ENCODE measurements at regions not wholly inside any gene's neighbourhood (a gene's known extent, or its start where the extent isn't known, plus 50 kb on each side); places are given as distances from the start of the nearest gene placed in this dataset.
A peak's percentile ranks its signal among the peaks of the same experiment; 100 is the strongest.

- no peak for DNase-seq (ENCODE audit: low read depth)
- H3K9ac ChIP-seq (ENCODE audit: low read length), result no peak overlapping the region
- H3K36me3 ChIP-seq (ENCODE audit: control insufficient read depth, insufficient read depth, low read length, severe bottlenecking), result no peaks in the 10 kb centered on the region
- no peaks in the 10 kb centered on the region for H3K27me3 ChIP-seq (replicated peaks; ENCODE audit: control insufficient read depth, insufficient read depth, low read length)
- H3K9me3 ChIP-seq (ENCODE audit: control insufficient read depth, low read length), result no peaks in the 10 kb centered on the region
- peaks cover 3% of the 10 kb centered on the region for H3K4me1 ChIP-seq (ENCODE audit: control insufficient read depth, insufficient read depth, low read length)
- H3K4me3 ChIP-seq (ENCODE audit: low read length), result no peak overlapping the region
Measured at GRCh38 chr12:60137513-60137912, 541.7 kb downstream of the SLC16A7 start.

- Histone ChIP-seq H3K36me3 (ENCODE audit: control insufficient read depth, insufficient read depth, low read length, severe bottlenecking) (no peaks in the 10 kb centered on the region), H3K4me3 (ENCODE audit: low read length) (no peak overlapping the region), H3K9ac (ENCODE audit: low read length) (no peak overlapping the region), H3K9me3 (ENCODE audit: control insufficient read depth, low read length) (no peaks in the 10 kb centered on the region), H3K4me1 (ENCODE audit: control insufficient read depth, insufficient read depth, low read length) (peaks cover 3% of the 10 kb centered on the region), H3K27me3 (replicated peaks; ENCODE audit: control insufficient read depth, insufficient read depth, low read length) (no peaks in the 10 kb centered on the region)
- DNase-seq (ENCODE audit: low read depth), result no peak
Measured at GRCh38 chr12:60138526-60138925, 542.7 kb downstream of the SLC16A7 start.

GRCh38 chr12:60144395-60144794 is 548.6 kb downstream of the SLC16A7 start:
- H3K9ac ChIP-seq (ENCODE audit: low read length), result no peak overlapping the region
- peaks cover 24% of the 10 kb centered on the region for H3K4me1 ChIP-seq (ENCODE audit: control insufficient read depth, insufficient read depth, low read length)
- no peak overlapping the region for H3K4me3 ChIP-seq (ENCODE audit: low read length)
- no peaks in the 10 kb centered on the region for H3K36me3 ChIP-seq (ENCODE audit: control insufficient read depth, insufficient read depth, low read length, severe bottlenecking)
- H3K9me3 ChIP-seq (ENCODE audit: control insufficient read depth, low read length), result no peaks in the 10 kb centered on the region
- no peak for DNase-seq (ENCODE audit: low read depth)
- no peaks in the 10 kb centered on the region for H3K27me3 ChIP-seq (replicated peaks; ENCODE audit: control insufficient read depth, insufficient read depth, low read length)

- H3K36me3 ChIP-seq (ENCODE audit: control insufficient read depth, insufficient read depth, low read length, severe bottlenecking), result no peaks in the 10 kb centered on the region
- no peaks in the 10 kb centered on the region for H3K9me3 ChIP-seq (ENCODE audit: control insufficient read depth, low read length)
- H3K4me3 ChIP-seq (ENCODE audit: low read length), result peak overlapping the region; percentile 57
- no peaks in the 10 kb centered on the region for H3K27me3 ChIP-seq (replicated peaks; ENCODE audit: control insufficient read depth, insufficient read depth, low read length)
- peak; percentile 67 for DNase-seq (ENCODE audit: low read depth)
- peaks cover 24% of the 10 kb centered on the region for H3K4me1 ChIP-seq (ENCODE audit: control insufficient read depth, insufficient read depth, low read length)
- H3K9ac ChIP-seq (ENCODE audit: low read length), result peak overlapping the region; percentile 65
Measured at GRCh38 chr12:60148109-60148508, 552.3 kb downstream of the SLC16A7 start.

- no peaks in the 10 kb centered on the region for H3K36me3 ChIP-seq (ENCODE audit: control insufficient read depth, insufficient read depth, low read length, severe bottlenecking)
- H3K9ac ChIP-seq (ENCODE audit: low read length), result peak overlapping the region; percentile 65
- peak; percentile 82 for DNase-seq (ENCODE audit: low read depth)
- H3K9me3 ChIP-seq (ENCODE audit: control insufficient read depth, low read length), result no peaks in the 10 kb centered on the region
- H3K4me1 ChIP-seq (ENCODE audit: control insufficient read depth, insufficient read depth, low read length), result peaks cover 24% of the 10 kb centered on the region
- no peaks in the 10 kb centered on the region for H3K27me3 ChIP-seq (replicated peaks; ENCODE audit: control insufficient read depth, insufficient read depth, low read length)
- H3K4me3 ChIP-seq (ENCODE audit: low read length), result no peak overlapping the region
Measured at GRCh38 chr12:60148831-60149230, 553.0 kb downstream of the SLC16A7 start.

- Histone ChIP-seq H3K36me3 (ENCODE audit: control insufficient read depth, insufficient read depth, low read length, severe bottlenecking) (no peaks in the 10 kb centered on the region), H3K4me1 (ENCODE audit: control insufficient read depth, insufficient read depth, low read length) (peaks cover 10% of the 10 kb centered on the region), H3K4me3 (ENCODE audit: low read length) (no peak overlapping the region), H3K27me3 (replicated peaks; ENCODE audit: control insufficient read depth, insufficient read depth, low read length) (no peaks in the 10 kb centered on the region), H3K9me3 (ENCODE audit: control insufficient read depth, low read length) (no peaks in the 10 kb centered on the region), H3K9ac (ENCODE audit: low read length) (no peak overlapping the region)
- DNase-seq (ENCODE audit: low read depth), result no peak
Measured at GRCh38 chr12:60152756-60153155, 556.9 kb downstream of the SLC16A7 start.

- Histone ChIP-seq H3K9me3 (ENCODE audit: control insufficient read depth, low read length) (no peaks in the 10 kb centered on the region), H3K36me3 (ENCODE audit: control insufficient read depth, insufficient read depth, low read length, severe bottlenecking) (no peaks in the 10 kb centered on the region), H3K9ac (ENCODE audit: low read length) (no peak overlapping the region), H3K4me3 (ENCODE audit: low read length) (no peak overlapping the region), H3K27me3 (replicated peaks; ENCODE audit: control insufficient read depth, insufficient read depth, low read length) (no peaks in the 10 kb centered on the region), H3K4me1 (ENCODE audit: control insufficient read depth, insufficient read depth, low read length) (no peaks in the 10 kb centered on the region)
- no peak for DNase-seq (ENCODE audit: low read depth)
Measured at GRCh38 chr12:60159761-60160160, 563.9 kb downstream of the SLC16A7 start.

- no peaks in the 10 kb centered on the region for H3K4me1 ChIP-seq (ENCODE audit: control insufficient read depth, insufficient read depth, low read length)
- H3K27me3 ChIP-seq (replicated peaks; ENCODE audit: control insufficient read depth, insufficient read depth, low read length), result no peaks in the 10 kb centered on the region
- H3K4me3 ChIP-seq (ENCODE audit: low read length), result no peak overlapping the region
- H3K36me3 ChIP-seq (ENCODE audit: control insufficient read depth, insufficient read depth, low read length, severe bottlenecking), result no peaks in the 10 kb centered on the region
- DNase-seq (ENCODE audit: low read depth), result no peak
- no peaks in the 10 kb centered on the region for H3K9me3 ChIP-seq (ENCODE audit: control insufficient read depth, low read length)
- H3K9ac ChIP-seq (ENCODE audit: low read length), result no peak overlapping the region
Measured at GRCh38 chr12:60162988-60163720, 567.3 kb downstream of the SLC16A7 start.

- H3K36me3 ChIP-seq (ENCODE audit: control insufficient read depth, insufficient read depth, low read length, severe bottlenecking), result no peaks in the 10 kb centered on the region
- H3K4me3 ChIP-seq (ENCODE audit: low read length), result no peak overlapping the region
- no peak overlapping the region for H3K9ac ChIP-seq (ENCODE audit: low read length)
- H3K4me1 ChIP-seq (ENCODE audit: control insufficient read depth, insufficient read depth, low read length), result no peaks in the 10 kb centered on the region
- DNase-seq (ENCODE audit: low read depth), result peak; percentile 25
- H3K9me3 ChIP-seq (ENCODE audit: control insufficient read depth, low read length), result no peaks in the 10 kb centered on the region
- no peaks in the 10 kb centered on the region for H3K27me3 ChIP-seq (replicated peaks; ENCODE audit: control insufficient read depth, insufficient read depth, low read length)
Measured at GRCh38 chr12:60165781-60166180, 570.0 kb downstream of the SLC16A7 start.

GRCh38 chr12:60168441-60168840 is 572.6 kb downstream of the SLC16A7 start:
- Histone ChIP-seq H3K9ac (ENCODE audit: low read length) (no peak overlapping the region), H3K4me3 (ENCODE audit: low read length) (no peak overlapping the region), H3K36me3 (ENCODE audit: control insufficient read depth, insufficient read depth, low read length, severe bottlenecking) (no peaks in the 10 kb centered on the region), H3K9me3 (ENCODE audit: control insufficient read depth, low read length) (no peaks in the 10 kb centered on the region), H3K27me3 (replicated peaks; ENCODE audit: control insufficient read depth, insufficient read depth, low read length) (no peaks in the 10 kb centered on the region), H3K4me1 (ENCODE audit: control insufficient read depth, insufficient read depth, low read length) (peaks cover 22% of the 10 kb centered on the region)
- no peak for DNase-seq (ENCODE audit: low read depth)

GRCh38 chr12:60169904-60170303 is 574.1 kb downstream of the SLC16A7 start:
- no peaks in the 10 kb centered on the region for H3K9me3 ChIP-seq (ENCODE audit: control insufficient read depth, low read length)

More at GRCh38 chr12:60169904-60170303, 574.1 kb downstream of the SLC16A7 start:
- Histone ChIP-seq H3K4me3 (ENCODE audit: low read length) (no peak overlapping the region), H3K36me3 (ENCODE audit: control insufficient read depth, insufficient read depth, low read length, severe bottlenecking) (no peaks in the 10 kb centered on the region), H3K9ac (ENCODE audit: low read length) (no peak overlapping the region), H3K4me1 (ENCODE audit: control insufficient read depth, insufficient read depth, low read length) (peaks cover 33% of the 10 kb centered on the region), H3K27me3 (replicated peaks; ENCODE audit: control insufficient read depth, insufficient read depth, low read length) (no peaks in the 10 kb centered on the region)
- DNase-seq (ENCODE audit: low read depth), result no peak

Measured in adipocyte (in vitro differentiated cells).